ENCODE measurements at regions not wholly inside any gene's neighbourhood (a gene's known extent, or its start where the extent isn't known, plus 50 kb on each side); places are given as distances from the start of the nearest gene placed in this dataset.

DNA sequence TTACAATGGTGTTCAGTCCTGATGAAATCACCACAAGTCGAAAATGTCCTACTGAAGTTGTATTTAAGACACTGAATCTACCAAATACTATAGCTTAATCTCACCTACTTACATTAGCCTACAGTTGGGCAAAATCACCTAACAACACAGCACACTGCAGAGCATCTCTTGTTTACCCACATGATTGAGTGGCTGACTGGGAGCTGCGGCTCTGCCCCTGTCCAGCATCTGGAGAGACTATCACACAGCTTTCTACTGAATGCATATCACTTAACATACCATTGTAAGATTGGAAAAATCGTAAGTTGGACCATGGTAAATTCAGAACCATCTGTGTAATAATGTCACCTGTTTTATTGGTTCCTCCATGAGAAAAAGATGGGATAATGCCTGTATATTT is 1083.2 kb upstream of the PCDH7 start:
- no peak for DNase-seq (ENCODE audit: low read depth)
- TF ChIP-seq, protein P1, sequence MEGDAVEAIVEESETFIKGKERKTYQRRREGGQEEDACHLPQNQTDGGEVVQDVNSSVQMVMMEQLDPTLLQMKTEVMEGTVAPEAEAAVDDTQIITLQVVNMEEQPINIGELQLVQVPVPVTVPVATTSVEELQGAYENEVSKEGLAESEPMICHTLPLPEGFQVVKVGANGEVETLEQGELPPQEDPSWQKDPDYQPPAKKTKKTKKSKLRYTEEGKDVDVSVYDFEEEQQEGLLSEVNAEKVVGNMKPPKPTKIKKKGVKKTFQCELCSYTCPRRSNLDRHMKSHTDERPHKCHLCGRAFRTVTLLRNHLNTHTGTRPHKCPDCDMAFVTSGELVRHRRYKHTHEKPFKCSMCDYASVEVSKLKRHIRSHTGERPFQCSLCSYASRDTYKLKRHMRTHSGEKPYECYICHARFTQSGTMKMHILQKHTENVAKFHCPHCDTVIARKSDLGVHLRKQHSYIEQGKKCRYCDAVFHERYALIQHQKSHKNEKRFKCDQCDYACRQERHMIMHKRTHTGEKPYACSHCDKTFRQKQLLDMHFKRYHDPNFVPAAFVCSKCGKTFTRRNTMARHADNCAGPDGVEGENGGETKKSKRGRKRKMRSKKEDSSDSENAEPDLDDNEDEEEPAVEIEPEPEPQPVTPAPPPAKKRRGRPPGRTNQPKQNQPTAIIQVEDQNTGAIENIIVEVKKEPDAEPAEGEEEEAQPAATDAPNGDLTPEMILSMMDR (conservative IDR thresholded peaks at IDR 0.05; ENCODE audit: control insufficient read depth, insufficient read depth, low read depth, low read length) = no peak

DNA sequence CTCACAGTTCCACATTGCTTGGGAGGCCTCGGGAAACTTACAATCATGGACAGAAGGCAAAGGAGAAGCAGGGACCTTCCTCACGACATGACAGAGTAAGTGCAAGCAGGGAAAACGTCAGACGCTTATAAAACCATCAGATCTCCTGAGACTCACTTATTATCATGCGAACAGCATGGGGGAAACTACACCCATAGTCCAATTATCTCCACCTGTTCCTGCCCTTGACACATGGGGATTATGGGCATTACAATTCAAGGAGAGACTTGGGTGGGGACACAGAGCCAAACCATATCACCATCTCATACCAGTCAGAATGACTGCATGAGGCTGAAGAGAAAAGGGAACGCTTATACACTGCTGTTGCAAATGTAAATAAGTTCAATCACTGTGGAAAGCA is 1066.9 kb upstream of the PCDH7 start:
- H3K4me3 ChIP-seq (ENCODE audit: control insufficient read depth, low read depth, low read length) = no peak overlapping the region
- DNase-seq (ENCODE audit: low read depth) = no peak
- TF ChIP-seq, protein P1 (conservative IDR thresholded peaks at IDR 0.05; ENCODE audit: control insufficient read depth, insufficient read depth, low read depth, low read length) = no peak

More for the DNA sequence above, 1083.2 kb upstream of the PCDH7 start:
- no peak overlapping the region for H3K4me3 ChIP-seq (ENCODE audit: control insufficient read depth, low read depth, low read length)

DNA sequence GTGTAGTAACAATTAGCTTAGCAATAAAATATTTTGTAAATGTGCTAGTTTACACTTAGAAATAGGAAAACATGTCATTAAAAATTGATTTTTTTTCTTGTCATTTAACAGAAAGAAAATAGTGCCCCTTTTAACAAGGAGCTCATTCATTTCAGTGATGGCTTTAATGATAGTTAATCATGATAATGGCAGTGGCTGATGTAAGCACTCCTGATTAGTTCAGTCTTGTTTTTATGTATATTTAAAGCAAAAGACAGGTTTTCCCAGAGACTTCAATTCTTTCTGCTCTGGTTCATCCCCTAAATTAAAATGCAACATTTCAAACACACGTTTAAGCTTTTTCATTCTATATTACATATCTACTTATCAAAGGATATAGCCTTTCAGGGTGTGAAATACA is 1039.5 kb upstream of the PCDH7 start:
- no peak for DNase-seq (ENCODE audit: low read depth)
- TF ChIP-seq, protein P1 (conservative IDR thresholded peaks at IDR 0.05; ENCODE audit: control insufficient read depth, insufficient read depth, low read depth, low read length) = no peak
- no peak overlapping the region for H3K4me3 ChIP-seq (ENCODE audit: control insufficient read depth, low read depth, low read length)

DNA sequence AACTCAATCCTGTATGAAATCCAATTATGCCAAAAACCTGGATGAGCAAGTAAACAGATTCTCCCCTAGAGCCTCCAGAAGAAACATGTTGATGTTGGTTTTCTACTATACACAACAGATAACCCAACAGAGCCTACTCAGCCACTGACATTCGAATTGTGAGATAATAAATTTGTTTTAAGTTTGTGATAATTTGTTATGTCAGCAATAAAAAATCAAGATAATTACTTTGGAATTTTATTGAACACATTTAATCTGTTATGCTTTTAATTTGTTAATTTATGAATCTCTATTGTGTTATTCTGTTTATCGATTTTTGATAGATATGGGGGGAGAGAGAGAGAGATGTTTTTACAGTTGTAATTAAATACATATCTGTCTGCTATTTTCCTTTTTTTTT is 1016.1 kb upstream of the PCDH7 start:
- TF ChIP-seq, protein P1 (conservative IDR thresholded peaks at IDR 0.05; ENCODE audit: control insufficient read depth, insufficient read depth, low read depth, low read length) = no peak
- DNase-seq (ENCODE audit: low read depth) = no peak
- no peak overlapping the region for H3K4me3 ChIP-seq (ENCODE audit: control insufficient read depth, low read depth, low read length)

DNA sequence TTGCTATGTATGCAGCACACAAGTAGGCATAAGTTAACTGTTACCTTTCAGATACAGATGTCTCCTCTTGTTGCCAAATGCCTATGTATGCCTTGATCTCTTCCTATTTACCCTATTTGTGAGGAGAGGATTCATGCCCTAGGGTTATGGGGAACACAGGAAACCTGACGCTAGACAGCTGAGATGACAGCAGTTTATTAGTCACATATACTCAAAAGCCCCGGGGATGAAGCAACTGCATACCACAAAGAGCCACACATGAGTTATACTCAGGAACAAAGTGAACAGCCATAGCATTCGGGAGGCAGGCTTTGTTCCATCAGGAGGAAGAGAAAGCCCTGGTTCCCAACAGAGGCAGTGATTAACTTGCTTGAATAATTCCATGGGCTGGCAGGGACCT is 1011.7 kb upstream of the PCDH7 start:
- TF ChIP-seq, protein P1 (conservative IDR thresholded peaks at IDR 0.05; ENCODE audit: control insufficient read depth, insufficient read depth, low read depth, low read length) = no peak
- H3K4me3 ChIP-seq (ENCODE audit: control insufficient read depth, low read depth, low read length) = no peak overlapping the region
- DNase-seq (ENCODE audit: low read depth) = peak; percentile 45

GRCh38 chr4:29710519-29710918 is 1009.6 kb upstream of the PCDH7 start:
- TF ChIP-seq, protein P1 (conservative IDR thresholded peaks at IDR 0.05; ENCODE audit: control insufficient read depth, insufficient read depth, low read depth, low read length) = no peak
- no peak for DNase-seq (ENCODE audit: low read depth)
- no peak overlapping the region for H3K4me3 ChIP-seq (ENCODE audit: control insufficient read depth, low read depth, low read length)

DNA sequence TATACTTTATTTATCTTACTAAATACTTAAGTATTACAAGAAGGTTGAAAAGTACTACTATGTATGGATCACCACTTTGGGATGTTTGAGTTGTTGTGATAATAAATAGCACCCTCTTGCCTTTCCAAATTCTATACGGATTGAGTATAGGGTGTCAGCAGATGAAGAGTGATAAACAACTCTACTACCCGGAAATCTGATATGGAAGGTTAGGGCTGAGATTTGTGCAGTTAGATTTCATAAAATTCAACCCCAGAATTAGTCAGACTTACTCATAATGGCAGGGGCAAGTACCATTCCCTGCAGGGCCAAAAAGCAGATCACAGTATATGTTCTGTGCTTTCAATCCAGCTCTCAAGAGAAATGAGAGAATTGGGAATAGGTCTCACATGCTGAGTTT is 1008.9 kb upstream of the PCDH7 start:
- peak; percentile 22 for DNase-seq (ENCODE audit: low read depth)
- TF ChIP-seq, protein P1 (conservative IDR thresholded peaks at IDR 0.05; ENCODE audit: control insufficient read depth, insufficient read depth, low read depth, low read length) = no peak
- H3K4me3 ChIP-seq (ENCODE audit: control insufficient read depth, low read depth, low read length) = no peak overlapping the region
